WTC11 (cell line): ENCODE measurements at regions not wholly inside any gene's neighbourhood (a gene's known extent, or its start where the extent isn't known, plus 50 kb on each side); places are given as distances from the start of the nearest gene placed in this dataset.

Experiments used
- ATF1 ChIP-seq: sonication (generic); formaldehyde crosslinking; IDR thresholded peaks from 2 replicates; pipeline ENCODE4 v1.8.1; 2023; ENCODE audit warnings: mild to moderate bottlenecking, moderate library complexity, missing genetic modification reagents
- RELA ChIP-seq: sonication (generic); formaldehyde crosslinking; IDR thresholded peaks from 2 replicates; pipeline ENCODE4 v1.8.1; 2022; ENCODE audit warnings: missing genetic modification reagents, mild to moderate bottlenecking, borderline replicate concordance
- TF ChIP-seq, protein P1 (sequence below): fragments of 200-600 bp; IDR thresholded peaks from 2 replicates; pipeline ENCODE4 v1.8.0; 2022; ENCODE audit warnings: antibody characterized with exemption

DNA sequence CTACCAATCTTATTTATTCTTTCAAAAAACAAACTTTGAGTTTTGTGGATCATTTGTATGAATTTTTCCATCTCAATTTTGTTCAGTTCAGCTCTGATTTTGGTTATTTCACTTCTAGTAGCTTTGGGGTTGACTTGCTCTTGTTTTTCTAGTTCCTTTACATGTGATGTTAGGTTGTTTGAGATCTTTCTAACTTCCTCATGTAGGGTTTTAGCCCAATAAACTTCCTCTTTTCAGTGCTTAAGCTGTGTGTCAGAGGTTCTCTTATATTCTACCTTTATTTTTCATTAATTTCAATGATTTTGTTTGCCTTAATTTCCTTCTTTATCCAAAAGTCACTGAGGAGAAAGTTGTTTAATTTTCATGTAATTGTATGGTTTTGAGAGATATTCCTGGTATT is 860.4 kb upstream of the FBXO33 start:
- TF ChIP-seq ATF1 (CRISPR knock-in tag) (no peak), RELA (CRISPR knock-in tag) (no peak)
- TF ChIP-seq, protein P1, sequence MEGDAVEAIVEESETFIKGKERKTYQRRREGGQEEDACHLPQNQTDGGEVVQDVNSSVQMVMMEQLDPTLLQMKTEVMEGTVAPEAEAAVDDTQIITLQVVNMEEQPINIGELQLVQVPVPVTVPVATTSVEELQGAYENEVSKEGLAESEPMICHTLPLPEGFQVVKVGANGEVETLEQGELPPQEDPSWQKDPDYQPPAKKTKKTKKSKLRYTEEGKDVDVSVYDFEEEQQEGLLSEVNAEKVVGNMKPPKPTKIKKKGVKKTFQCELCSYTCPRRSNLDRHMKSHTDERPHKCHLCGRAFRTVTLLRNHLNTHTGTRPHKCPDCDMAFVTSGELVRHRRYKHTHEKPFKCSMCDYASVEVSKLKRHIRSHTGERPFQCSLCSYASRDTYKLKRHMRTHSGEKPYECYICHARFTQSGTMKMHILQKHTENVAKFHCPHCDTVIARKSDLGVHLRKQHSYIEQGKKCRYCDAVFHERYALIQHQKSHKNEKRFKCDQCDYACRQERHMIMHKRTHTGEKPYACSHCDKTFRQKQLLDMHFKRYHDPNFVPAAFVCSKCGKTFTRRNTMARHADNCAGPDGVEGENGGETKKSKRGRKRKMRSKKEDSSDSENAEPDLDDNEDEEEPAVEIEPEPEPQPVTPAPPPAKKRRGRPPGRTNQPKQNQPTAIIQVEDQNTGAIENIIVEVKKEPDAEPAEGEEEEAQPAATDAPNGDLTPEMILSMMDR = no peak
